Pons (tissue), 1 donor: ENCODE measurements at regions not wholly inside any gene's neighbourhood (a gene's known extent, or its start where the extent isn't known, plus 50 kb on each side); places are given as distances from the start of the nearest gene placed in this dataset.
"Not testable (repeated sequence)": the region's sequence is repeated elsewhere in the genome, so short reads cannot be mapped to it uniquely, and the experiment has no call there.

Experiments
- DNase-seq: peaks from one replicate; pipeline ENCODE4 v3.0.0-alpha.2; 2016; ENCODE audit warnings: low spot score

- DNase-seq: no peak
These were observed 55.0 kb upstream of the CXXC4 start for GRCh38 chr4:104549736-104550135.

- peak; percentile 8 for DNase-seq
These were observed 64.8 kb upstream of the CXXC4 start for GRCh38 chr4:104559502-104559901.

- no peak for DNase-seq
These were observed 76.6 kb upstream of the CXXC4 start for GRCh38 chr4:104571341-104571740.

GRCh38 chr4:104574371-104574770, 79.7 kb upstream of the CXXC4 start:
- no peak for DNase-seq

GRCh38 chr4:104575278-104575677, 80.6 kb upstream of the CXXC4 start:
- DNase-seq: no peak

GRCh38 chr4:104577405-104577804, 82.7 kb upstream of the CXXC4 start:
- DNase-seq: no peak

GRCh38 chr4:104581476-104581875, 86.8 kb upstream of the CXXC4 start:
- not testable (repeated sequence) for DNase-seq

- DNase-seq: not testable (repeated sequence)
These were observed 87.4 kb upstream of the CXXC4 start for GRCh38 chr4:104582056-104582455.

- DNase-seq: no peak
These were observed 94.7 kb upstream of the CXXC4 start for GRCh38 chr4:104589264-104589868.

- DNase-seq: peak; percentile 14
These were observed 96.8 kb upstream of the CXXC4 start for GRCh38 chr4:104591510-104591911.

GRCh38 chr4:104592183-104592582, 97.5 kb upstream of the CXXC4 start:
- no peak for DNase-seq

- no peak for DNase-seq
These were observed 98.3 kb upstream of the CXXC4 start for GRCh38 chr4:104593019-104593418.

- no peak for DNase-seq
These were observed 101.5 kb upstream of the CXXC4 start for GRCh38 chr4:104596189-104596588.

GRCh38 chr4:104615496-104615895, 120.8 kb upstream of the CXXC4 start:
- DNase-seq: no peak

- DNase-seq: no peak
These were observed 121.2 kb upstream of the CXXC4 start for GRCh38 chr4:104615926-104616325.

- peak; percentile 19 for DNase-seq
These were observed 121.7 kb upstream of the CXXC4 start for GRCh38 chr4:104616401-104616820.

- no peak for DNase-seq
These were observed 131.0 kb upstream of the CXXC4 start for GRCh38 chr4:104625706-104626105.

- no peak for DNase-seq
These were observed 134.9 kb upstream of the CXXC4 start for GRCh38 chr4:104629601-104630000.

GRCh38 chr4:104630272-104630671, 135.6 kb upstream of the CXXC4 start:
- no peak for DNase-seq

- DNase-seq: no peak
These were observed 136.3 kb upstream of the CXXC4 start for GRCh38 chr4:104631000-104631399.

- DNase-seq: no peak
These were observed 146.7 kb upstream of the CXXC4 start for GRCh38 chr4:104641418-104641817.

GRCh38 chr4:104642521-104642920, 147.8 kb upstream of the CXXC4 start:
- DNase-seq: no peak

GRCh38 chr4:104643805-104644204, 149.1 kb upstream of the CXXC4 start:
- no peak for DNase-seq

- DNase-seq: no peak
These were observed 154.9 kb upstream of the CXXC4 start for GRCh38 chr4:104649631-104650030.

GRCh38 chr4:104662269-104662668, 167.6 kb upstream of the CXXC4 start:
- DNase-seq: not testable (repeated sequence)
